ENCODE measurements at regions not wholly inside any gene's neighbourhood (a gene's known extent, or its start where the extent isn't known, plus 50 kb on each side); places are given as distances from the start of the nearest gene placed in this dataset.

GRCh38 chr18:22667156-22667555 is 249.4 kb upstream of the CTAGE1 start:
- DNase-seq (ENCODE audit: insufficient read length, low spot score) (no peak), FAIRE-seq (peak; percentile 48)

- DNase-seq (ENCODE audit: insufficient read length, low spot score) (peak; percentile 30), FAIRE-seq (peak; percentile 16)
These were observed 250.1 kb upstream of the CTAGE1 start for GRCh38 chr18:22667616-22668422.

GRCh38 chr18:22668496-22668895 is 250.8 kb upstream of the CTAGE1 start:
- DNase-seq (ENCODE audit: insufficient read length, low spot score) (no peak), FAIRE-seq (no peak)

- FAIRE-seq (no peak), DNase-seq (ENCODE audit: insufficient read length, low spot score) (no peak)
These were observed 253.2 kb upstream of the CTAGE1 start for GRCh38 chr18:22670914-22671313.

- no peak for DNase-seq (ENCODE audit: insufficient read length, low spot score)
- FAIRE-seq, result no peak
These were observed 255.6 kb upstream of the CTAGE1 start for GRCh38 chr18:22673182-22673862.

GRCh38 chr18:22674272-22674671 is 256.6 kb upstream of the CTAGE1 start:
- FAIRE-seq (no peak), DNase-seq (ENCODE audit: insufficient read length, low spot score) (peak; percentile 45)

- FAIRE-seq, result no peak
These were observed 257.3 kb upstream of the CTAGE1 start for GRCh38 chr18:22675006-22675405.

GRCh38 chr18:22676423-22676822 is 256.7 kb upstream of the RBBP8 start:
- no peak for DNase-seq (ENCODE audit: insufficient read length, low spot score)
- no peak for FAIRE-seq

More at GRCh38 chr18:22675006-22675405, 257.3 kb upstream of the CTAGE1 start:
- DNase-seq (ENCODE audit: insufficient read length, low spot score), result no peak

- DNase-seq (ENCODE audit: insufficient read length, low spot score) (no peak), FAIRE-seq (no peak)
These were observed 254.6 kb upstream of the RBBP8 start for GRCh38 chr18:22678486-22678885.

- DNase-seq (ENCODE audit: insufficient read length, low spot score), result no peak
- no peak for FAIRE-seq
These were observed 252.2 kb upstream of the RBBP8 start for GRCh38 chr18:22680944-22681343.

- FAIRE-seq (no peak), DNase-seq (ENCODE audit: insufficient read length, low spot score) (no peak)
These were observed 251.2 kb upstream of the RBBP8 start for GRCh38 chr18:22681908-22682307.

- DNase-seq (ENCODE audit: insufficient read length, low spot score) (no peak), FAIRE-seq (no peak)
These were observed 250.4 kb upstream of the RBBP8 start for GRCh38 chr18:22682720-22683119.

GRCh38 chr18:22683196-22683676 is 249.9 kb upstream of the RBBP8 start:
- DNase-seq (ENCODE audit: insufficient read length, low spot score), result peak; percentile 35
- FAIRE-seq, result peak; percentile 91

GRCh38 chr18:22683786-22684185 is 249.3 kb upstream of the RBBP8 start:
- FAIRE-seq, result no peak
- no peak for DNase-seq (ENCODE audit: insufficient read length, low spot score)

- DNase-seq (ENCODE audit: insufficient read length, low spot score) (no peak), FAIRE-seq (no peak)
These were observed 248.9 kb upstream of the RBBP8 start for GRCh38 chr18:22684268-22684667.

GRCh38 chr18:22685788-22686187 is 247.3 kb upstream of the RBBP8 start:
- DNase-seq (ENCODE audit: insufficient read length, low spot score), result no peak
- FAIRE-seq, result no peak

- DNase-seq (ENCODE audit: insufficient read length, low spot score), result no peak
- no peak for FAIRE-seq
These were observed 245.0 kb upstream of the RBBP8 start for GRCh38 chr18:22687892-22688680.

GRCh38 chr18:22688877-22689496 is 244.1 kb upstream of the RBBP8 start:
- no peak for FAIRE-seq
- no peak for DNase-seq (ENCODE audit: insufficient read length, low spot score)

- DNase-seq (ENCODE audit: insufficient read length, low spot score), result no peak
- no peak for FAIRE-seq
These were observed 243.4 kb upstream of the RBBP8 start for GRCh38 chr18:22689712-22690111.

- DNase-seq (ENCODE audit: insufficient read length, low spot score), result no peak
- FAIRE-seq, result no peak
These were observed 242.6 kb upstream of the RBBP8 start for GRCh38 chr18:22690556-22690955.

Measured in HTR-8/SVneo (cell line).